ENCODE measurements at regions not wholly inside any gene's neighbourhood (a gene's known extent, or its start where the extent isn't known, plus 50 kb on each side); places are given as distances from the start of the nearest gene placed in this dataset.
"Not testable (repeated sequence)": the region's sequence is repeated elsewhere in the genome, so short reads cannot be mapped to it uniquely, and the experiment has no call there.

DNA sequence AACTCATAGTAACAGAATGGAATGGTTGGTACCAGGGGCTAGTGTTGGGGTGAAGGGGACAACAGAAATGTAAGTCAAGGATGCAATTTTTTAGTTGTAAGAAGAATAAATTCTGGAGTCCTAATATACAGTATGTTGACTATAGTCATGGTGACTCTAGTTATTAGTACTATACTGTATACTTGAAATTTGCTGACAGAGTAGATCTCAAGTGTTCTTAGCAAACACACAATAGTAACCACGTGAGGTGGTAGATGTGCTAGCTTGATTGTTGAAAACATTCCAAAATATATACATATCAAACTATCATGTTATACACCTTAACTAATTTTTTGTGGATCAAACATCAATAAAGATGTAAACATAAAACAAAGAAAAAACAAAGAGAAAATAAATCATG lies 1345.1 kb upstream of the PCDH20 start:
- TF ChIP-seq, protein P1, sequence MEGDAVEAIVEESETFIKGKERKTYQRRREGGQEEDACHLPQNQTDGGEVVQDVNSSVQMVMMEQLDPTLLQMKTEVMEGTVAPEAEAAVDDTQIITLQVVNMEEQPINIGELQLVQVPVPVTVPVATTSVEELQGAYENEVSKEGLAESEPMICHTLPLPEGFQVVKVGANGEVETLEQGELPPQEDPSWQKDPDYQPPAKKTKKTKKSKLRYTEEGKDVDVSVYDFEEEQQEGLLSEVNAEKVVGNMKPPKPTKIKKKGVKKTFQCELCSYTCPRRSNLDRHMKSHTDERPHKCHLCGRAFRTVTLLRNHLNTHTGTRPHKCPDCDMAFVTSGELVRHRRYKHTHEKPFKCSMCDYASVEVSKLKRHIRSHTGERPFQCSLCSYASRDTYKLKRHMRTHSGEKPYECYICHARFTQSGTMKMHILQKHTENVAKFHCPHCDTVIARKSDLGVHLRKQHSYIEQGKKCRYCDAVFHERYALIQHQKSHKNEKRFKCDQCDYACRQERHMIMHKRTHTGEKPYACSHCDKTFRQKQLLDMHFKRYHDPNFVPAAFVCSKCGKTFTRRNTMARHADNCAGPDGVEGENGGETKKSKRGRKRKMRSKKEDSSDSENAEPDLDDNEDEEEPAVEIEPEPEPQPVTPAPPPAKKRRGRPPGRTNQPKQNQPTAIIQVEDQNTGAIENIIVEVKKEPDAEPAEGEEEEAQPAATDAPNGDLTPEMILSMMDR (IDR thresholded peaks at IDR 0.05; ENCODE audit: low read depth, low read length, missing control alignments), result no peak
- no peak overlapping the region for H3K4me3 ChIP-seq (ENCODE audit: low read depth, low read length)
- in situ Hi-C loops (cut with HindIII; ENCODE audit: low sequenced_read_pairs), result no loop called here
- DNase-seq (ENCODE audit: low read depth), result no peak

DNA sequence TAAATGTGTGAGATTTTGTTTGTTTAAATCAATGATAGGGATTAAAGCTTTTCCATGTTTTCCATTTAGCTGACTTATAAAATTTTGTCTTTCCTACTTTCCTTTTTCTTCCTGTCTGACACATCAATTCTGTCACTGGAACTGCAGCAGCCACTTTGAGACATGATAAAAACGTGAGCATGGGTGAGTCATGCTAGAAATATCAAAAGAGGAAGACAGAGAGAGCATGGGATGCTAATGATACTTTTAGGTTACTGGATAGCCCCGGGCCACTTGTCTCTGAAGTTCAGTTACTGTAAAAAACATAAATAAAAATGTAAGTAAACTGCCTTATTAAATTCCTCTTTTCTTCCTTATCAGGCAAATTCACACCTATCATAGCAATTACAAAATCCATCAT lies 1332.0 kb upstream of the PCDH20 start:
- DNase-seq (ENCODE audit: low read depth), result no peak
- H3K4me3 ChIP-seq (ENCODE audit: low read depth, low read length), result no peak overlapping the region
- in situ Hi-C loops (cut with HindIII; ENCODE audit: low sequenced_read_pairs), result no loop called here
- TF ChIP-seq, protein P1 (IDR thresholded peaks at IDR 0.05; ENCODE audit: low read depth, low read length, missing control alignments), result no peak

DNA sequence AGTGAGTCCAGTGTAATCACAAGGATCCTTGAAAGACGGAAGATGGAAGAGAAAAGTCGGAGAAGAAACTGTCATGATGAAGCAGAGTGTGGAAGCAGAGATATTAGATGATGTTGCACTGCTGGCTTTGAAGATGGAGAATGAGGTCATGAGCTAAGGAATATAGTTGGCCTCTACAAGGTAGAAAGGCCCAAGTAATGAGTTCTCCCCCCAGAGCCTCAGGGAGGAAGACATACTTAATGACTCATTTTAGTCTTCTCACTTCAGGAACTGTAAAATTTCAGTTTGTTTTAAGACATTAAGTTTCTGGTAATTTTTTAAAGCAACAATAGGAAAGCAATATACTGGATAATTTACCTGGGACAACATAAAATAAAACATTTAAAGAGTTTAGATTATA lies 1331.5 kb upstream of the PCDH20 start:
- DNase-seq (ENCODE audit: low read depth), result no peak
- TF ChIP-seq, protein P1 (IDR thresholded peaks at IDR 0.05; ENCODE audit: low read depth, low read length, missing control alignments), result no peak
- H3K4me3 ChIP-seq (ENCODE audit: low read depth, low read length), result no peak overlapping the region
- in situ Hi-C loops (cut with HindIII; ENCODE audit: low sequenced_read_pairs), result no loop called here

DNA sequence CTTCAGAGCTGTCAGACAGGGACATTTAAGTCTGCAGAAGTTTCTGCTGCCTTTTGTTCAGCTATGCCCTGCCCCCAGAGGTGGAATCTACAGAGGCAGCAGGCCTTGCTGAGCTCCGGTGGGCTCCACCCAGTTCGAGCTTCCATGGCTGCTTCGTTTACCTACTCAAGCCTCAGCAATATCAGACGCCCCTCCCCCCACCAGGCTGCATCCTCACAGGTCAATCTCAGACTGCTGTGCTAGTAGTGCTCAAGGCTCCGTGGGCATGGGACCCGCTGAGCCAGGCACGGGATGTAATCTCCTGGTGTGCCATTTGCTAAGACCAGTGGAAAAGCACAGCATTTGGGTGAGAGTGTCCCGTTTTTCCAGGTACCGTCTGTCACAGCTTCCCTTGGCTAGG lies 1314.1 kb upstream of the PCDH20 start:
- H3K4me3 ChIP-seq (ENCODE audit: low read depth, low read length); DNase-seq (ENCODE audit: low read depth); in situ Hi-C loops (cut with HindIII; ENCODE audit: low sequenced_read_pairs): not testable (repeated sequence)

DNA sequence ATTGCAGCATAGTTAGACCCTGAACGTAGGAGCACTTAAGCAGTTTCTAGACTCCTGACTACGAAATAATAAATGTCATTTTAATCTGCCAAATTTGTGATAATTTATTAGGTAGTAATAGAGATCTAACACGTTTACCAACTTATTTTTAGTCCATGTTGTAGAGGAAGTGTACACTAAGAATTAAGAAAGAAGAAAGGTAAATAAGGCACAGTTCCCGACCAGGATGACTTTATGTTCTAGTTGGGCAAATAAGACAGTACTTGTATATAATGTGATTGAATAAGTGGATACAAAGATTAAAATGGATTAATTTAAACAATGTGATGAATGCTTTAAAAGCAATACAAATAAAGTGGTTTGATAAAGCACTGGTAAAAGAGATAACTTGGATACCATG lies 1306.2 kb upstream of the PCDH20 start:
- TF ChIP-seq, protein P1 (IDR thresholded peaks at IDR 0.05; ENCODE audit: low read depth, low read length, missing control alignments), result no peak
- no peak for DNase-seq (ENCODE audit: low read depth)
- in situ Hi-C loops (cut with HindIII; ENCODE audit: low sequenced_read_pairs), result no loop called here
- H3K4me3 ChIP-seq (ENCODE audit: low read depth, low read length), result no peak overlapping the region

DNA sequence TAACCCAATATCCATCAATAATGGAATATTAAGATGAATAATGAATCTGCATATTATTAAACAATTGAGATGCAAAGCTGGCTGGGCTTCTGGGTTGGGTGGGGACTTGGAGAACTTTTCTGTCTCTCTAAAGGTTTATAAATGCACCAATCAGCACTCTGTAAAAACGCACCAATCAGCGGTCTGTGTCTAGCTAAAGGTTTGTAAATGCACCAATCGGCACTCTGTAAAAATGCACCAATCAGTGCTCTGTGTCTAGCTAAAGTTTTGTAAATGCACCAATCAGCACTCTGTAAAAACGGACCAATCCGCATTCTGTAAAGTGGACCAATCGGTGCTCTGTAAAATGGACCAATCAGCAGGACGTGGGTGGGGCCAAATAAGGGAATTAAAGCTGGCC lies 1296.3 kb upstream of the PCDH20 start:
- in situ Hi-C loops (cut with HindIII; ENCODE audit: low sequenced_read_pairs); DNase-seq (ENCODE audit: low read depth); H3K4me3 ChIP-seq (ENCODE audit: low read depth, low read length): not testable (repeated sequence)

DNA sequence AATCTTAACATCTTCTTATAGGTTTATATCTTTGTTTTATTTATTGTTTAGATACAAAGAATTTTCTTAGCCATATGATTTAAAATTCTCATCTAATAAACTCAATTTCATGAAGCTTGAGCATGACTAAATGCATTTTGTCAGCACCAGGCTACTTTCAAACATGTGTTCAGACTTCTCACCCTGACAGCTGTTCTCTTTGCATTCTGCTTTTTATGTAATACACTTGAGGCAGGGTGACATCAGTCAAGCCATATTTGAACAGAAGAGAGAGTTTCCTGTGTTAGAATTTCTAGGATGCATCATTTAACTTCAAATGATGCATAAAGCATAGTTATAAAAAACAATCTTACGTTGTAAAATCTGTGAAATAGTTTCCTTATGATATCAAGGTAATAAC lies 1295.1 kb upstream of the PCDH20 start:
- DNase-seq (ENCODE audit: low read depth), result no peak
- in situ Hi-C loops (cut with HindIII; ENCODE audit: low sequenced_read_pairs), result no loop called here
- H3K4me3 ChIP-seq (ENCODE audit: low read depth, low read length), result no peak overlapping the region
- TF ChIP-seq, protein P1 (IDR thresholded peaks at IDR 0.05; ENCODE audit: low read depth, low read length, missing control alignments), result no peak

DNA sequence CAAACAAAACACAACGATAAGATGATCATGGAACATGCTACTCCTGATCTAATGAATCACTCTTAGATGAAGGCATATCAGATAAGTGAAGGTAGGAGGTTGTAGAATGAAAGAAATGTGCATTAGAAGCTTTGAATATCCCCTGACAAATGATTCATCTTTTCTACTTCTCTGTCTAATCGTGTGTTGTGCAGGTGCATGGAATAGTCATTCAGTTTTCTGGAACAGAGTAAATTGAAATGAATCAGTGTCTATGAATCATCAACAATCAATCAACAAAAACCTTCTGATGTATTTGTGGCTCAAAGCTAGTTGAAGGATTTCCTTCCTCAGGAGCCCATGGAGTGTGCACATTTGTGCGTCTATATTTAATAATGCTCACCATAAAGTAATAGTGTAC lies 1290.4 kb upstream of the PCDH20 start:
- in situ Hi-C loops (cut with HindIII; ENCODE audit: low sequenced_read_pairs), result no loop called here

More for the DNA sequence above, 1290.4 kb upstream of the PCDH20 start:
- TF ChIP-seq, protein P1 (IDR thresholded peaks at IDR 0.05; ENCODE audit: low read depth, low read length, missing control alignments), result no peak
- DNase-seq (ENCODE audit: low read depth), result no peak
- H3K4me3 ChIP-seq (ENCODE audit: low read depth, low read length), result no peak overlapping the region
